HG02798 (cell line): ENCODE measurements at regions not wholly inside any gene's neighbourhood (a gene's known extent, or its start where the extent isn't known, plus 50 kb on each side); places are given as distances from the start of the nearest gene placed in this dataset.
"Not testable (repeated sequence)": the region's sequence is repeated elsewhere in the genome, so short reads cannot be mapped to it uniquely, and the experiment has no call there.

Experiments
- ATAC-seq: cut with Tn5 transposase; IDR thresholded peaks from one replicate; pipeline ENCODE4 v1.9.1; 2021; ENCODE audit warnings: mild to moderate bottlenecking; ENCODE audit not compliant: unreplicated experiment, poor library complexity

- no peak for ATAC-seq
These were observed 67.7 kb upstream of the SIRPA start for GRCh38 chr20:1827510-1827973.

GRCh38 chr20:1825938-1826445, 69.2 kb upstream of the SIRPA start:
- ATAC-seq = no peak

- ATAC-seq = no peak
These were observed 69.7 kb upstream of the SIRPA start for GRCh38 chr20:1825507-1825906.

GRCh38 chr20:1824834-1825233, 70.4 kb upstream of the SIRPA start:
- no peak for ATAC-seq

- ATAC-seq = no peak
These were observed 71.0 kb upstream of the SIRPA start for GRCh38 chr20:1824181-1824580.

GRCh38 chr20:1823450-1823844, 71.8 kb upstream of the SIRPA start:
- ATAC-seq = no peak

GRCh38 chr20:1822564-1823449, 72.4 kb upstream of the SIRPA start:
- no peak for ATAC-seq

- no peak for ATAC-seq
These were observed 74.8 kb upstream of the SIRPA start for GRCh38 chr20:1820138-1821079.

GRCh38 chr20:1819311-1820137, 75.7 kb upstream of the SIRPA start:
- no peak for ATAC-seq

GRCh38 chr20:1818895-1819294, 76.3 kb upstream of the SIRPA start:
- ATAC-seq = no peak

- ATAC-seq = no peak
These were observed 76.9 kb upstream of the SIRPA start for GRCh38 chr20:1818247-1818840.

GRCh38 chr20:1817577-1818211, 77.5 kb upstream of the SIRPA start:
- no peak for ATAC-seq

GRCh38 chr20:1816384-1817381, 78.5 kb upstream of the SIRPA start:
- ATAC-seq = no peak

GRCh38 chr20:1815502-1816085, 79.6 kb upstream of the SIRPA start:
- no peak for ATAC-seq

- not testable (repeated sequence) for ATAC-seq
These were observed 80.3 kb upstream of the SIRPA start for GRCh38 chr20:1814861-1815260.

- ATAC-seq = no peak
These were observed 81.3 kb upstream of the SIRPA start for GRCh38 chr20:1813674-1814635.
